ENCODE measurements at regions not wholly inside any gene's neighbourhood (a gene's known extent, or its start where the extent isn't known, plus 50 kb on each side); places are given as distances from the start of the nearest gene placed in this dataset.

DNA sequence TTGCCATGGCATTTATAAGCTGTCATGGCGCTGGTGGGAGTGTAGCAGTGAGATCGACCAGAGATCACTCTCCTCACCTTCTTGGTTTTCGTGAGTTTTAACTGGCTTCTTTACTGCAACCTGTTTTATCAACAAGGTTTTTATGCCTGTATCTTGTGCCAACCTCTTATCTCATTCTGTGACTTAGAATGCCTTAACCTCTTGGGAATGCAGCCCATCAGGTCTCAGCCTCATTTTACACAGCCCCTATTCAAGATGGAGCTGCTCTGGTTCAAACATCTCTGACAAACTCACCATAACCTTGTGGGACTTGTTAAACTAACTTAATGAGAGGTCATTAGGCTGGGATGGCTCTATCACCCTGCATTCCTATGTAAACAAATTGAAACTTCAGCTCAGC is 151.3 kb downstream of the CAND1 start:
- DNase-seq (ENCODE audit: low read depth, low spot score), result no peak
- in situ Hi-C loops (cut with HindIII; ENCODE audit: low pct_unique_long_range_greater_than_20kb, low sequenced_read_pairs), result no loop called here

DNA sequence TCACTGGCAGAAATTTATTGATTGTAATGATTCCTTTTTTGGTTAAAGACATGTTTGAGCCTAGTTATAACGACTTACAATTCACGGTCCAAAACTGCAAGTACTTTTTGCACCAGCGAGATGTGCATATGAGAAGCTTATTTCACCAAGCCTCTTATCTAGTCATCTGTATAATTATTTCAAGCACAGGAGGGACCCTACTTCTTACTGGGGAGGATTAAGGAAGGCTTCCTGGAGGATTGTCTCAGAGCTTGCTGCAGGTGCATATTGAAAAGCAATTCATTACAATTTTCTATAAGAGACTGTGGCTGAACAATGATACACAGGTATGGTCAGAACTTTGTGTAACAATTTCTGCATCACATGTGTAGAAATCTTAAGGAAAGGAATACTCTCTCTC is 152.9 kb downstream of the CAND1 start:
- DNase-seq (ENCODE audit: low read depth, low spot score), result no peak
- in situ Hi-C loops (cut with HindIII; ENCODE audit: low pct_unique_long_range_greater_than_20kb, low sequenced_read_pairs), result no loop called here

DNA sequence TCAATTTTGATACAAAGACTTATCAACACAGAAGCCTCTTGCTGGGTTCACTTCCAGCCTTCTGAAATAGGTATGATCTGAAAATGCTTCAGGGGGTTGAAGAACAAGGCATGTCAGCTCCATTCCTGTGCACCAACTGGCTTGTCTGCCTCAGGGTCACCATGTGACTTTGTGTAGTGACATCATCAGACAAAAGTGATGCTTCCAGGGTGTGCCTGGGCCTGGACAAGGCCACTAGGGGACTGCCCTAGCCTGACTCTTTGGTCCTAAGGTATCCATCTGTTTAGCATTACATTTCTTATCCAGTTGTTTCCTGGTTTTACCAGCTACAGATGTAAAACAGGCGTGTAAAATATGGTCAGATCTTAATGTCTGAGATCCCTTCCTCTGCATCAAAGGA is 155.6 kb downstream of the CAND1 start:
- peak; percentile 37 for DNase-seq (ENCODE audit: low read depth, low spot score)
- in situ Hi-C loops (cut with HindIII; ENCODE audit: low pct_unique_long_range_greater_than_20kb, low sequenced_read_pairs), result no loop called here

DNA sequence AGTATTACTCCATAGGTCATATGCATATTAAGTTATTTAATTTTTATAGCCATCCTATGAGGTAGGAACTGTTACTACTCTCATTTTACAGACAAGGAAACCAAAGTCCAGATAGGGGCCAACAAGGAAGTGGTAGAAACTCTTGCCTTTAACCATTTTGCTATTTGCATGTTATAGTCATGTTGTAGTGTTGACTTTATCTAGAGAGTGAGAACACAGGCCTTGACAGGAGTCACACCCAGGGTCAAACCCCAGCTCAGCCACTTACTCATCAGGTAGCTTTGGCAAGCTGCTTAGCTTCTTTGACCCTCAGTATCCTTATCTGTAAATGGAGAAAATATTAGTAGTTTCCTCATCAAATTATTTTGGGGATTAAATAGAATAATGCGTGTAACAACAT is 156.2 kb downstream of the CAND1 start:
- in situ Hi-C loops (cut with HindIII; ENCODE audit: low pct_unique_long_range_greater_than_20kb, low sequenced_read_pairs), result no loop called here
- DNase-seq (ENCODE audit: low read depth, low spot score), result no peak

DNA sequence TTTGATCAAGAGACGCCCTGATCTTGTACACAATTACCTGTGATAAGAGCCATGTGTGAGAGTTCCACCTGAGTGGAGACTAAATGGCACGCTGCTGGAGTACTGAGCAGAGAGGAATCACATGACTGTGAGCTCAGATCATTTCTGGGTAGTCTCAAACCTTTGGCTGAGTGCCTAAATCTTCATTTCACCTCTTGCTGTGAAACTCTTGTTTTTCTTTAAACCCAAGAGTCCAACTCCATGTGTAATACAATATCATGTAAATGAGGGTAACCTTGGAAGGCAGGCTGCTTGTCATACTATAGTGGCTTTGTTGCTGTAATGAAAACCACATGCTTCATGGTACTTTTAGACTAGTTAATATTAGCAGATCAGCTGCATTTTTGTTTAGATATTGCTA is 156.9 kb downstream of the CAND1 start:
- DNase-seq (ENCODE audit: low read depth, low spot score), result no peak
- in situ Hi-C loops (cut with HindIII; ENCODE audit: low pct_unique_long_range_greater_than_20kb, low sequenced_read_pairs), result no loop called here

DNA sequence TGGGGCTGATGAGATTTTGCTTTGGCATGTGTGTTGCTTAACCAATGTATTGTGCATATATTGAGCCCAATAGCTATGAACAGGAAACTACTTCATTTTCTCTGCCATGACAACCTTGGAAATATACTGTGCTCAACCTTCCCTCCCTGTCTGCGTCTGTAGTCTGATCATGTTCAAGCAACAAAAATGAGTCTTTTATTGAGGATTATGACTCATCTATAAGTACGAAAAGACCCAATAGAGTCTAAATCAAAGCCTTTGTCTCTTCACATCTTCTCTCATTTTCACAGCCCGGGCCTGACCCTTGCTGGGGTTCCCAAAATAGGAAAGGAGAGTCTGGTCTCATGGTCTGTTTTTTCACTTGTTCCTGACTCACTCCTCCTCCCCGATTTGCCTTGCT is 158.2 kb downstream of the CAND1 start:
- DNase-seq (ENCODE audit: low read depth, low spot score), result peak; percentile 91
- in situ Hi-C loops (cut with HindIII; ENCODE audit: low pct_unique_long_range_greater_than_20kb, low sequenced_read_pairs), result no loop called here

DNA sequence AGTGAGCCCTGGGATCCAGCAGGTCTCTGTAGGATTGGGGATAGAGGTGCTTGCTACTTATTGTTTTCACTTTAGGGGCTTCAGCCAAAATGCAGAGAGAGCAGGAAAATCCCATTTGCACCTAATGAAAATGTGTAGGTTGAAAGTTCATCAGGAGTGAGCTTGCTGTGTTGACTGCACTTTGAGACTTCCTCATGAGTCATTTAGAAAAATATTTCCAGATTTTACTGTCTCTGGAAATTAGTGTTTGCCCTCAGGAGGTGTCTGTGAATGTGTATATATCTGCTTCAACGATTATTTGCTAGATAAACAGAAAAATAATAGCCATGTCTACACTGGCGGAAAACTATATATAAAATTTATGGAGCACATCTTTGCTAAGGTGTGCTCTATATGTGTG is 159.3 kb downstream of the CAND1 start:
- in situ Hi-C loops (cut with HindIII; ENCODE audit: low pct_unique_long_range_greater_than_20kb, low sequenced_read_pairs), result no loop called here
- no peak for DNase-seq (ENCODE audit: low read depth, low spot score)

DNA sequence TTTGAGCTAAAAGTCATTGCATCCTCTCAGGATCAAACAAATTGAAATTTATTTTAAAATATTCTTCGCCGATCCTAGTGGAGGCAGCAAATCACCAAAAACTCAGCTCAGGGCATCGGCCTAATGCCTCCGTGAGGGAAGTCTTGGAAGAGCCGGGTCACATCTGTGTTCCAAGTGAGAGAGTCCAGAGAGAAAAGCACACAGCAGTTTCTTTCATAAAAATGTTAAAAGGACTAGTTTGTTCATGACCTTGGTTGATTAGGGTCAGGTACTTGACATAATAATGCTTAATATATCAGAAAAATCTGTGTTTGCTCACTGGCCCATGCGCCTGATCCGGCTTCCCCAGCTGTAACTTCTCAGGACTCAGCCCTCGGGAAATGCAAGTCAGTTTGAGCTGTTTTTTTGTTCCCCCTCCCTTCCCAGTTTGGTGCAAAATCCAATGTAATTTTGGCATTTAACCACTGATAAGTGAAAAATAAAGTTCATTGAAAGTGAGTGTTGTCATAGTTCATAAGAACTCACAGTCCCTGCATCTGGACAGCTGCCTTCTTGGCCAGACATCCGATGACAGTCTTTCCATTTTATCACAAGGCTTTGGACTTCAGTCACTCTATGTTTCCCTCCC is 161.7 kb downstream of the CAND1 start:
- peak; percentile 52 for DNase-seq (ENCODE audit: low read depth, low spot score)
- in situ Hi-C loops (cut with HindIII; ENCODE audit: low pct_unique_long_range_greater_than_20kb, low sequenced_read_pairs), result no loop called here

DNA sequence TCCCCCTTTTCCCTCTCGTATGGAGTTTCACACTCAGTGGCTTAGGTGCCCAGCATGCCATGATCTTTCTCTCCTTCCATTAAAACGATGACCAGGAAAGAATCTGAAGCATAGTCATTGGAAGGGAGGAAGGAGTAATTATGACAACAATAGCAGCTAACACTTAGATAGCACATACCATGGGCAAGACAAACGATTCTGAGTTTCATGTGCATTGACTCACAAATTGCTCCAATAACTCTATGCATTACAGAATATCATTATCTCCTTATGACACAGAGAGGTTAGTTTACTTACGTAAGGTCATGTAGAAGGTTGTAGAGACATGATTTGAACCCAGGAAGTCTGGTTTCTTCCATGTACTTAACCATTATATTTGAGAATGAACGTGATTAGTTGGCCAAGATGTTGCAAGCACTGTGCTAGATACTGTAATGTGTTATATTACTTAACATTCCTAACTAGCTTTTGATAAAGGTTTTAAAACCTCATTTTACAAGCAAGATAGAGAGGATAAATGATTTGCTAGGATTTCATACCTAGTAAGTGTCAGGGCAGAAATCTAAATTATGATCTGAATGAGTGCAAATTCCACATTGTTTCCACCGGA is 162.4 kb downstream of the CAND1 start:
- in situ Hi-C loops (cut with HindIII; ENCODE audit: low pct_unique_long_range_greater_than_20kb, low sequenced_read_pairs), result no loop called here

DNA sequence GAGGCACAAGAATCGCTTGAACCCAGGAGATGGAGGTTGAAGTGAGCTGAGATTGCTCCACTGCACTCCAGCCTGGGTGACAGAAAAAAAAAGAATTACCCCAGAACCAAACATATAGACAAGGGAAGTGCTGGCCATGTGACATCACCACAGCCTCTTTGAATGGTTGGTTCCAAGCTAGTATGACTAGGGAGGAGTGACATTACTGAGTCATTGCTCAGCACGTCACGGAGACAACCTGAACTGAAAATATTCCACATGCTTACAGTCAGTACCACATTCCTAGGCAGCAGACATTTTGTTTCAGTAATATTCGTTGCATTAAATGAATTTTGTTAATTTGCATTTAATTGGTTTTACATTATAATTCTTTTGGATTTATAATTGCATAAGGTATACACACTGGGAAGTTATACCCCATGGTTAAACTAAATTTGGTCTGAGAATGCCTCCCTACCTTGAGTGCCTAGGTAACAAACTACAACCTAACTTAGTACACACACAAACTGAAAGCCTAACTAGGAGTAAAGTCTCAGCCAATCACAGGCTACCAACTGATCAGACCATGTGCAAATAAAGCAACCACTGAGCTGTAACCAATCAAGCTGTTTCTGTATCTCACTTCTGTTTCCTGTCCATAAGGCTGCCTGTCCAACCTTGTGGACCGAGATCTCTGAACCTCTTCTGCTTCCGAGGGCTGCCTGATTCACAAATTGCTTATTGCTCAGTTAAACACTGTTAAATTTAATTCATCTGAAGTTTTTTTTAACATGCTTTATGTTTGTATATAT is 164.4 kb downstream of the CAND1 start:
- DNase-seq (ENCODE audit: low read depth, low spot score), result peak; percentile 36
- in situ Hi-C loops (cut with HindIII; ENCODE audit: low pct_unique_long_range_greater_than_20kb, low sequenced_read_pairs), result no loop called here

More for the DNA sequence above, 162.4 kb downstream of the CAND1 start:
- DNase-seq (ENCODE audit: low read depth, low spot score), result no peak

DNA sequence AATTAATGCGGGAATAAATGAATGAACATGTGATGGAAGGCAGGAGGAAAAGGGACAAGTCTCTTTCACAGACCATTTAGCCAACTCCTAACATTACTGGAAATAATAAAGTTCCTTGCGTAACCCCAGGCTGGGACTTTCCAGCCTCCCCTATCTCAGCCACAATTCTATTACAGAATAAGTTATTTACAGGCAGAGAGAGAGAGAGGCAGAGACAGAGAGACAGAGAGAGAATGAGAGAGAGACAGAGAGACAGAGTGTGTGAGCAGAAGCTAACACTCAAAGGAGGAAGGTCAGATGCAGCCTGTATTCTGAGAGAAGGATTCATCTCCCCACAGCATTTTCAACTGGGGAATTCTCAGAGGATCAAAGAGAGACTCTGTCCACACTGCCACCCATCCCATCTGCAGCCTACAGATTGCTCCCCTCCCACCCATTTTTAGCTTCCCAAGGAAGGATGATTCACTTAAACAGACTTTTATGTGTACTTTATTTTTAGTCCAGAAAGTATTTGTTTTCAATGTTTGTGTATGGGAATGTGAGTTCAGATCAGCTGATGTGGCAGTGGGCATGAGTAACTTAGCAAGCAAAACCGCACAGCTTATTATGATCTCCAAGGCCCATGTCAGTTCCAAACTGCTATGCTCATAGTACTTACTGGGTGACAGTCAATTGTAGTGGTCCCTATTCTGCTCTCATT is 165.7 kb downstream of the CAND1 start:
- peak; percentile 82 for DNase-seq (ENCODE audit: low read depth, low spot score)
- in situ Hi-C loops (cut with HindIII; ENCODE audit: low pct_unique_long_range_greater_than_20kb, low sequenced_read_pairs), result no loop called here

DNA sequence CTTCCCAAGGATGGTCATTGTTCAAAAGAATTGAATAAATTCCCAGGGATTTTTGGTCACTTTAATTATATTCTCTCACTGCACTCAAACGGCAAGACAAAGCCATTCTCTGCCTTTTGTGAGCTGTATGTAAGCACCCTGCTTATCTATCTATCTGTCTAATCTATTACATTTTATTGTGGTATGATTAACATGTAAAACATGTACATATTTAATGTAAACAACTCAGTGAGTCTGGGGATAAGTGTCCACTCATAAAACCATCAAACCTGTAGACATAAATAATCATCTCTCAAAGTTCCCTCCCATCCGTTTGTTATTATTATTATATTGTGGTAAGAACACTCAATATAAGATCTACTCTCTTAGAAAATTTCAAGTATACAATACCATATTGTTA is 167.1 kb downstream of the CAND1 start:
- in situ Hi-C loops (cut with HindIII; ENCODE audit: low pct_unique_long_range_greater_than_20kb, low sequenced_read_pairs), result no loop called here

DNA sequence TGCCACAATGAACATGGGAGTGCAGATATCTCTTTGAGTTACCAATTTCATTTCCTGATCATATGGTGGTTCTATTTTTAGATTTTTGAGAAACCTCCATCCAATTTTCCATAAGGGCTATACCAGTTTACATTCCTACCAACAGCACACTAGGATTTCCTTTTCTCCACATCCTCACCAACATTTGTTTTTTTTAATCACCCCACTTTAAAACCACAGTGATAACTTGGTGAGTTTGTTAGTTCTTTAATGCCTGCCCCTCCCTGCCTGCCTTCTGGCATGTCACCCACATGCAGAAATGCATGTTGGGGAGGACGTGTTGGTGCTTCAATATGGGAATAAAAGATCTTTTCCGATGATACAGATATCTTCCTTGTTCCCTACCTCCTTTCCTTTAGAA is 167.9 kb downstream of the CAND1 start:
- DNase-seq (ENCODE audit: low read depth, low spot score), result no peak
- in situ Hi-C loops (cut with HindIII; ENCODE audit: low pct_unique_long_range_greater_than_20kb, low sequenced_read_pairs), result no loop called here

More for the DNA sequence above, 167.1 kb downstream of the CAND1 start:
- DNase-seq (ENCODE audit: low read depth, low spot score), result no peak

DNA sequence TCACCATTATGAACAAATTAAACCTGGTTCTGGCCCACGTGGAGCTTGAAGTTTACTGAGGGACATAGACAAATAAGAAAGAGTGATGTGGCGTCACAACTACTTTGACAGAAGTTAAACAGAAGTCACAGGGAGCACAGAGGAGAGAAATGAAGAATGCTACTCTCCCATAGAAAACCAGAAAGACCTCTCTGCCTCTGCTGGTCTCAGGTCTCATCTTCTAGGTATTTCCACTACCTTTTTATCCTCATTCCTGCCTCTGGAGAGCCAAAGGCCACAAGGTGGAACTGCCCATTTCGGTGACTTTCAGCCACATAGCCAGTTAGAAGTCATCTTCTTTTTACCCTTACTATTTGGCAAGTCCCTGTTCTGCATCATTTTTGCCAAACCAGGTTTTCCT is 170.5 kb downstream of the CAND1 start:
- in situ Hi-C loops (cut with HindIII; ENCODE audit: low pct_unique_long_range_greater_than_20kb, low sequenced_read_pairs), result no loop called here
- no peak for DNase-seq (ENCODE audit: low read depth, low spot score)

DNA sequence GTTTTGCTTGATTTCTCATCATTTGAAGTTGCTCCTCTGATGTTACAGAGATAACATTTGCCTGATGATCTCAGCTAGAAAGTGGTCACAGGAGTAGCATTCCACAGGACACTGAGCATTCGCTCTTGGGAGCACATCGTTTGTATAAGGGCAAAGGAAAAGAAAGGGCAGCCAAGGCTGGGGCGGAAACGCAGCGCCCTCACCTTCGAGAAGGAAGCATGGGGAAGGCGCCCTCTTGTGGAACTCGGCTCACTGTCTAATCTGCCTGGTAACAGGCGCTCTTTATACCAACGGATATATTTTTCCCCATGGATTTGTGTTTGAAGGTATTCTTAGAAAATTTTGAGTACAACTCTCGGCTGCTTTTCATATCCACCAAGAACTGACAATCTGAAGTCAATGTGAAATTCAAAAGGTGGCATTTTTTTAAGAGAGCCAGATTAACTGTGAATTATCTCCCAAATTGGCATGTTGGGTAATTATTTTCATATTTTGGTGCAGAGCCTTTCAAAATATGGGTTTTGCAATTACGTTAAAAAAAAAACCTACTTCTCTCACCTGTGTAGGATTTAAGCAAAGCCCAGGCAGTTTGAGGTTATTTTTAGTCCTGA is 172.7 kb downstream of the CAND1 start:
- peak; percentile 91 for DNase-seq (ENCODE audit: low read depth, low spot score)
- in situ Hi-C loops (cut with HindIII; ENCODE audit: low pct_unique_long_range_greater_than_20kb, low sequenced_read_pairs), result no loop called here

DNA sequence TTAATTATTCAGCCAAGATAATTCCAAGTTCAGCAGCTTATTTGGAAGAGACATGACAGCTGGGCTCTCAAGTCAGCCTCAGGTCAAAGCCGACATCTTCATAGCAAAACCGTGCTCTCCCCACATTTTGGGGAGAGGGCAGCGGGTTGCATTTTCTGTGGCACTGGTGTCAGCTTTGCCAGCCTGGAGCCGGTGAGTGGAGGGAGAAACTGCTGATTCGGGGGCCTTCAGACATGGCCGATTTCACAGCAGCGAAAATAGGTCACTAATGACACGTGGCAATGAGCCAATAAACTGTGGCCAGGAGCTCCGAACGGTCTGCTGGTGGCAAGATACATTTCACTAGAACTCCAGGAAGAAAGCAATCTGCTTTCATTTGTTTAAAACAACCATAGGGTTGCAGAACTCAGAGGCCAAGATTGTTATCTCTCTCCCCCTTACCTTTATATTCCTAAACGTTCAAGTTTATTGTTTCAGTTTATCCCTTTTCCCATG is 173.2 kb downstream of the CAND1 start:
- in situ Hi-C loops (cut with HindIII; ENCODE audit: low pct_unique_long_range_greater_than_20kb, low sequenced_read_pairs), result no loop called here
- DNase-seq (ENCODE audit: low read depth, low spot score), result no peak

DNA sequence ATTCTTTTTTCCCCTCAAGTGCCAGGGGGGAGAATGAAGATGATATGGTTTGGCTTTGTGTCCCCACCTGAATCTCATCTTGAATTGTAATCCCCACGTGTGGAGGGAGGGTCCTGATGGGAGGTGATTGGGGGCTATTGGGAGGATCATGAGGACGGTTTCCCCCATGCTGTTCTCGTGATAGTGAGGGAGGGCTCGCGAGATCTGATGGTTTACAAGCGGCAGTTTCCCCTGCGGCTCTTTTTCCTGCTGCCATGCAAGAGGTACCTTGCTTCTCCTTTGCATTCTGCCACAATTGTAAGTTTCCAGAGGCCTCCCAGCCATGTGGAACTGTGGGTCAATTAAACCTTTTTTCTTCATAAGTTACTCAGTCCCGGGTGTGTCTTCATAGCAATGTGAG is 173.7 kb downstream of the CAND1 start:
- DNase-seq (ENCODE audit: low read depth, low spot score), result no peak
- in situ Hi-C loops (cut with HindIII; ENCODE audit: low pct_unique_long_range_greater_than_20kb, low sequenced_read_pairs), result no loop called here

DNA sequence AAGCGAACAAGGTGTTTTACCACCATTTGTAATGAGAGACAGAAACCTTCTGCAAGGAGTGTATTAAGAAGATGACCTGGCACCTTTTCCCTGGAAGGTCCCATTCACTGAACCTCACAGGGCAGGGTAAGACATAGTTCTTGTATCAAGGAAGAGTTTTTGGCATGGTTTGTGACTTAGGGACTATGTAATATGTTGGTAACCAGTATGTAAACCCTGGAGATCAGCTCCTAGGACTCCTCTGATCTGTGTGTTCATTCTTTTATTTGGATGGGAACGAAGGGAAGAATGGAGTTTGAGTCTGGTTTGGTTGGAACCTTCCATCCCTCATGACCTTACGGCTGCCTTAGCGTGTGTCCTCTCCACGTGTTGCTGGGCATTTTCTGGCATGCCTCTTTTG is 175.4 kb downstream of the CAND1 start:
- no peak for DNase-seq (ENCODE audit: low read depth, low spot score)
- in situ Hi-C loops (cut with HindIII; ENCODE audit: low pct_unique_long_range_greater_than_20kb, low sequenced_read_pairs), result no loop called here

Measured in SK-MEL-5 (cell line).